Progenitor cell of endocrine pancreas (in vitro differentiated cells): ENCODE measurements at regions not wholly inside any gene's neighbourhood (a gene's known extent, or its start where the extent isn't known, plus 50 kb on each side); places are given as distances from the start of the nearest gene placed in this dataset.
A peak's percentile ranks its signal among the peaks of the same experiment; 100 is the strongest.

Experiments
- DNase-seq: peaks from one replicate; pipeline ENCODE4 v3.0.0; 2021; ENCODE audit warnings: low spot score; ENCODE audit not compliant: unreplicated experiment
- H3K27ac Mint-ChIP-seq: 2 replicates; pipeline ENCODE4 v1.8.0; 2021; ENCODE audit warnings: mild to moderate bottlenecking, moderate library complexity, mixed read lengths
- H3K27me3 Mint-ChIP-seq: 2 replicates; pipeline ENCODE4 v1.8.0; 2021; ENCODE audit warnings: mixed read lengths
- H3K36me3 Mint-ChIP-seq: 2 replicates; pipeline ENCODE4 v1.8.0; 2022; ENCODE audit warnings: mixed read lengths; ENCODE audit not compliant: insufficient read depth
- H3K4me1 Mint-ChIP-seq: 2 replicates; pipeline ENCODE4 v1.8.0; 2021; ENCODE audit warnings: low read depth, mixed read lengths
- H3K4me3 Mint-ChIP-seq: 2 replicates; pipeline ENCODE4 v1.8.0; 2021; ENCODE audit warnings: low read depth, mild to moderate bottlenecking, moderate library complexity, mixed read lengths
- H3K9me3 Mint-ChIP-seq: 2 replicates; pipeline ENCODE4 v1.8.0; 2021; ENCODE audit warnings: low read depth, mixed read lengths
- CTCF ChIP-seq: fragments of 200-600 bp; sonication (generic); IDR thresholded peaks from one replicate; pipeline ENCODE4 v1.5.0; 2021; ENCODE audit warnings: antibody characterized with exemption, mild to moderate bottlenecking; ENCODE audit not compliant: unreplicated experiment

DNA sequence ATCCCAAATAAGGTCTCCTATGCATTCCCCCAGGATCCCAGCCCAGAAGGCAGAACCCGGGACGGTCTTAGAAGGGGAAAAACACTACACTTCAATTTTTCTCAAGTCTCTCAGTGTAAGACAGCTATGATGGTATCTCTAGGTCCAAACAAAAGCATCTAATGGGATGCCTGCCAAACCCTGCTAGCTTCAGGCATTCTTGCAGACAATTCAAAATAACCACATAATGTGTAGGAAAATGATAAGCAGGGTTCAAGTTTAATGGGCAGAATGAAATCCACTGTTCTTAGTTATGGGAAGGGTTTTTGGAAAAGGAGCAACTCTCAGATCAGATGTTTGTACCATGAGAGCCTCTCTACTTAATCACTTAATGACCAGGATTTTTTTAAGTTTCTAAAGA is 119.8 kb upstream of the ANO1 start:
- Mint-ChIP-seq H3K4me1 (peaks cover 4% of the 10 kb centered on the region), H3K27ac (no peak overlapping the region), H3K9me3 (no peaks in the 10 kb centered on the region), H3K4me3 (no peak overlapping the region), H3K36me3 (no peaks in the 10 kb centered on the region), H3K27me3 (peaks cover 28% of the 10 kb centered on the region)
- no peak for DNase-seq
- no peak for TF ChIP-seq CTCF

DNA sequence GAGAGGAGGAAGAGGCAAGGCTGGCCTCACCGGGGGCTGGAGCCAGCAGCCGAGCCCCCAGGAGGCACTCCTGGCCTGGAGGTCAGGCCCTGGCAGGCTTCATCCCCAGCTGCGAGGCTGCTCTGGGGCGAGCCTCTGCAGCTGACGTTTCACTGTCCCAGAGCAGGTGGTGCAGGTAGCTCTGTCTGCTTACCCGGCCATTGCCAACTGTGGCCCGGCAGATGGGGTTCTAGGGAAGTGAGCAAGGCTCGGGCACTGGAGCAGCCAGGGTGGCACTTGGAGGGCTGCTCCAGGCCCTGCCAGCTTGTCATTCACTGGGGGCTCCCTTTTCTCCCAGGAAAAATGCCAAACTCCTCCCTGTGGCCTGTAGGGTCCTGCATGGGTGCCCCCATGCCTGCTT is 118.7 kb upstream of the ANO1 start:
- H3K4me3 Mint-ChIP-seq, result no peak overlapping the region
- no peaks in the 10 kb centered on the region for H3K36me3 Mint-ChIP-seq
- no peaks in the 10 kb centered on the region for H3K9me3 Mint-ChIP-seq
- no peak overlapping the region for H3K27ac Mint-ChIP-seq
- DNase-seq, result no peak
- no peak for TF ChIP-seq CTCF
- H3K27me3 Mint-ChIP-seq, result peaks cover 24% of the 10 kb centered on the region
- peaks cover 15% of the 10 kb centered on the region for H3K4me1 Mint-ChIP-seq

DNA sequence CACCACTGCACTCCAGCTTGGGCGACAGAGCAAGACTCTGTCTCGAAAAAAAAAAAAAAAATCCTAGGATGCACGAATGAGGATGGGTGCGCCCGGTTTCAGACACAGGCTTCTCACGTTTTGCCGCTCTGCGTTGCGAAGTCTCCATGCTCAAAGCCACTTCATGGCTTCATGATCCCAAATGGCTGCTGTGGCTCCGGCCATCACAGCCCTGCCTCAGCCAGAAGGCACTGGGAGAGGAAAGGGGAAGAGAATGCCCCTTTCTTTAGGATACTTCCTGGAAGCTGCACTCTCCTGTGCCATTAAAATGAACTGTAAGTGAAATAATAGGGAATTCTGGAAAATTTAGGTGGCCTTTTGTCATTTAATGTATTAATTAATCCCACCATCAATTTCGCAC is 116.4 kb upstream of the ANO1 start:
- no peak for DNase-seq
- H3K36me3 Mint-ChIP-seq, result no peaks in the 10 kb centered on the region
- H3K4me1 Mint-ChIP-seq, result peaks cover 29% of the 10 kb centered on the region
- no peak overlapping the region for H3K27ac Mint-ChIP-seq
- no peaks in the 10 kb centered on the region for H3K9me3 Mint-ChIP-seq
- no peak for TF ChIP-seq CTCF
- peaks cover 14% of the 10 kb centered on the region for H3K27me3 Mint-ChIP-seq
- no peak overlapping the region for H3K4me3 Mint-ChIP-seq

- no peak for TF ChIP-seq CTCF
- DNase-seq, result no peak
- peaks cover 32% of the 10 kb centered on the region for H3K4me1 Mint-ChIP-seq
- H3K27me3 Mint-ChIP-seq, result peaks cover 12% of the 10 kb centered on the region
- H3K27ac Mint-ChIP-seq, result no peak overlapping the region
- no peaks in the 10 kb centered on the region for H3K36me3 Mint-ChIP-seq
- H3K4me3 Mint-ChIP-seq, result no peak overlapping the region
- H3K9me3 Mint-ChIP-seq, result no peaks in the 10 kb centered on the region
These were observed 116.0 kb upstream of the ANO1 start for GRCh38 chr11:69962152-69962551.

DNA sequence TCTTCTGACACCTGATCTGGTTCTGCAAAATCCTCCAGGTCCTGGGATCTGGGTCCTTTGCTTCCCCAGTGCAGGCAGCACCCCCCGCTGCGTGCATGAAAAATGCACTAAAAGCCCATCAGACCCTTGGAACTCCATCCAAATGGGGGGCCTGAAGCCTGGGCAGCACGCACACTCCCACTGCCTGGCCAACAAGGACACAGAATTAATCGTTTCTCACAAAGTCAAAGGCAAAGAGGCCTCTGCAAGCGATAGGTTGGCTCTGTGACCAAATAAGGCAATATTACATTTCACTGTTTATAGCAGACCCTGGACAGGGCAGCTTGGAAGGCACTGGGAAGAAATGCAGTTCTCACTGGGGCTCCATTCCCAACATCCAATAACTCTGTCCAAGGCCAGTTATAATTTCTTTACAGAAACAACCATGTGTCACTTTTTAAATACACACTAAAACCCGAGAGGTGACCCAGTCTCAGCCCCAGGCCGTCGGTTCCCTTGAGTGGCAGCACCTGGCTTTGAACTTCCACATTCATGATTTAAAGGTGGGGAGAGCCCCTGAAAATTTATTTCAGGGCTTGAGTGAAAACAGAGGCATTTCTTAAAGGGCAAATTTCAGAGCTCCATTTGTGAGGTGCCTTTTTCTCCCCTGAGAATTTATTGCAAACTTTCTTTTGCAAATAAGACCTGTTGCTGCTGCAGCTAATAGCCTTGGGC is 114.4 kb upstream of the ANO1 start:
- Mint-ChIP-seq H3K4me1 (peaks cover 37% of the 10 kb centered on the region), H3K4me3 (peak overlapping the region; percentile 21), H3K36me3 (no peaks in the 10 kb centered on the region), H3K9me3 (no peaks in the 10 kb centered on the region), H3K27ac (peak overlapping the region; percentile 80), H3K27me3 (peaks cover 4% of the 10 kb centered on the region)
- DNase-seq, result no peak
- no peak for TF ChIP-seq CTCF
